ENCODE measurements at regions not wholly inside any gene's neighbourhood (a gene's known extent, or its start where the extent isn't known, plus 50 kb on each side); places are given as distances from the start of the nearest gene placed in this dataset.
A peak's percentile ranks its signal among the peaks of the same experiment; 100 is the strongest.

- no peaks in the 10 kb centered on the region for H3K79me2 ChIP-seq (ENCODE audit: control insufficient read depth, insufficient read depth, low read length)
- H3K9ac ChIP-seq (replicated peaks; ENCODE audit: extremely low read depth, insufficient read depth, low read length), result no peak overlapping the region
- ChIA-PET POLR2A (interaction anchor here (2.0 kb wide), 1 partner anchor 342 kb away, joined by 7 read pairs; the partner anchor contains the start of gene SOX4), CTCF (interaction anchor here (0.7 to 2.4 kb wide), 5 partner anchors 11 to 342 kb away, joined by 3 to 5 read pairs (median 3); partner anchors contain the start of gene SOX4)
- peaks cover 19% of the 10 kb centered on the region for H3K4me1 ChIP-seq (ENCODE audit: control insufficient read depth, extremely low read depth, insufficient read depth, low read length)
- H4K20me1 ChIP-seq (replicated peaks; ENCODE audit: control insufficient read depth, extremely low read depth, insufficient read depth, low read length), result no peaks in the 10 kb centered on the region
- BruUV-seq (replicated peaks), result no TSS peak
- H3K36me3 ChIP-seq (ENCODE audit: control insufficient read depth in 2 of 2, extremely low read depth in 1 of 2, insufficient read depth in 2 of 2, low read length in 2 of 2), result no peaks in the 10 kb centered on the region
- no peaks in the 10 kb centered on the region for H3K27me3 ChIP-seq (ENCODE audit: control insufficient read depth in 2 of 2, insufficient read depth in 2 of 2, low read length in 2 of 2)
- H3K4me3 ChIP-seq (replicated peaks in 1 of 3; ENCODE audit: insufficient read depth in 1 of 3, low read depth in 1 of 3, low read length in 3 of 3), result no peak overlapping the region
- FAIRE-seq (no peak), DNase-seq (ENCODE audit: low read depth, low spot score) (no peak)
- H3K27ac ChIP-seq (ENCODE audit: insufficient read depth, low read depth, low read length), result no peak overlapping the region
- no peak overlapping the region for H2AFZ ChIP-seq (ENCODE audit: low read depth, low read length)
- H3K9me1 ChIP-seq (replicated peaks; ENCODE audit: control insufficient read depth, extremely low read depth, insufficient read depth, low read length), result no peaks in the 10 kb centered on the region
- dilution Hi-C loops (cut with MboI; ENCODE audit: extremely low pct_ligation_motif_present, low sequenced_read_pairs), result no loop called here
- no peak overlapping the region for H3K4me2 ChIP-seq (ENCODE audit: insufficient read depth, low read length)
- intact Hi-C loops (cut with micrococcal nuclease), result loop anchor here (1.0 to 10.0 kb wide), 4 partner anchors 88 to 338 kb away; no protein-coding TSS in a partner anchor
- no peaks in the 10 kb centered on the region for H3K9me3 ChIP-seq (replicated peaks; ENCODE audit: control insufficient read depth, insufficient read depth, low read length)
- no peak for TF ChIP-seq POLR2A (IDR thresholded peaks at IDR 0.05; ENCODE audit: low read depth, low read length)
- TF ChIP-seq EZH2 (IDR thresholded peaks at IDR 0.05; ENCODE audit: borderline replicate concordance, low read depth, low read length, severe bottlenecking), result no peak
- TF ChIP-seq POLR2AphosphoS5 (IDR thresholded peaks at IDR 0.05; ENCODE audit: insufficient read depth, low read depth, low read length), result no peak
- TF ChIP-seq GATA2 (IDR thresholded peaks at IDR 0.05; ENCODE audit: insufficient read depth, insufficient read length, low read depth, low read length), result no peak
- TF ChIP-seq MYC (IDR thresholded peaks at IDR 0.05; ENCODE audit: low read depth, low read length), result no peak
- peak; percentile 42 to 45 for TF ChIP-seq CTCF (IDR thresholded peaks at IDR 0.05; ENCODE audit: extremely low read depth in 1 of 2, insufficient read depth in 1 of 2, low read depth in 1 of 2, low read length in 2 of 2)
- TF ChIP-seq MAX (IDR thresholded peaks at IDR 0.05; ENCODE audit: insufficient read depth, insufficient read length), result no peak
Measured at GRCh38 chr6:21935561-21936028, 342.0 kb downstream of the SOX4 start.

Measured in endothelial cell of umbilical vein (primary cell).